GM12878 (cell line): ENCODE measurements at regions not wholly inside any gene's neighbourhood (a gene's known extent, or its start where the extent isn't known, plus 50 kb on each side); places are given as distances from the start of the nearest gene placed in this dataset.

Source experiments
- ATAC-seq: fragments of 200-7000 bp; cut with Tn5 transposase; 3 replicates; pipeline ENCODE4 v1.9.1; 2020; ENCODE audit warnings: mild to moderate bottlenecking, moderate library complexity
- BruUV-seq: library from RNA; stranded (reverse); fragments of 400-500 nt; replicated peaks from 2 replicates; lab custom pipeline; 2021; lab: Mats Ljungman, UMichigan
- CTCF ChIA-PET: fragments of 300-600 bp; sonication (Branson Sonifier 250); formaldehyde crosslinking; extraction: SDS; loops from one replicate; lab custom pipeline; 2021; ENCODE audit warnings: inconsistent platforms; lab: Yijun Ruan, JAX
- POLR2A ChIA-PET: fragments of 350-600 bp; formaldehyde crosslinking; extraction: SDS; loops from one replicate; lab custom pipeline; 2021; ENCODE audit warnings: inconsistent platforms; lab: Charles Lee
- RAD21 ChIA-PET: fragments of 300-600 bp; sonication (Branson Sonifier 250); formaldehyde crosslinking; loops from one replicate; lab custom pipeline; 2023; ENCODE audit warnings: antibody characterized with exemption; ENCODE audit not compliant: unreplicated experiment; lab: Charles Lee
- SMC1A ChIA-PET: fragments of 300-600 bp; sonication (Branson Sonifier 250); formaldehyde crosslinking; loops from one replicate; lab custom pipeline; 2023; ENCODE audit not compliant: unreplicated experiment, uncharacterized antibody; lab: Charles Lee
- DNase-seq: peaks from one replicate; pipeline ENCODE4 v3.0.0-alpha.2; 2011; ENCODE audit warnings: low read depth, low spot score
- FAIRE-seq: peaks from 3 replicates; lab custom pipeline; 2011; peaks lifted over from hg19 to GRCh38; lab: Jason Lieb, UNC
- H2AFZ ChIP-seq: 2 replicates; pipeline ENCODE4 v1.6.0; 2011; ENCODE audit warnings: low read depth, low read length, control low read depth; ENCODE audit not compliant: control insufficient read depth
- H3K27ac ChIP-seq: 2 replicates; pipeline ENCODE4 v1.5.1; 2011; ENCODE audit warnings: control low read depth; ENCODE audit not compliant: control insufficient read depth, insufficient read depth
- H3K27me3 ChIP-seq, 2 experiments: replicated peaks in 1 of 2; 2 replicates each; pipeline versions ENCODE4 v1.6.0 to v1.6.1; 2011; ENCODE audit warnings: low read length in 1 of 2; ENCODE audit not compliant: control insufficient read depth in 2 of 2, insufficient read depth in 2 of 2
- H3K36me3 ChIP-seq, 2 experiments: 2 replicates each; pipeline ENCODE4 v1.5.1; 2011; ENCODE audit warnings: low read length in 1 of 2; ENCODE audit not compliant: control insufficient read depth in 2 of 2, insufficient read depth in 2 of 2
- H3K4me1 ChIP-seq: 2 replicates; pipeline ENCODE4 v1.6.1; 2011; ENCODE audit warnings: mild to moderate bottlenecking, low read length, moderate library complexity, mixed read lengths; ENCODE audit not compliant: control insufficient read depth, insufficient read depth
- H3K4me2 ChIP-seq: 2 replicates; pipeline ENCODE4 v1.6.0; 2011; ENCODE audit warnings: control low read depth; ENCODE audit not compliant: control insufficient read depth, insufficient read depth
- H3K4me3 ChIP-seq: fragments of 200-600 bp; sonication (generic); 2 replicates; pipeline ENCODE4 v1.5.1; 2016
- H3K79me2 ChIP-seq: 2 replicates; pipeline ENCODE4 v1.6.0; 2011; ENCODE audit warnings: low read length; ENCODE audit not compliant: control insufficient read depth, insufficient read depth
- H3K9ac ChIP-seq: 2 replicates; pipeline ENCODE4 v1.8.0; 2011; ENCODE audit warnings: low read length, control low read depth, mixed read lengths; ENCODE audit not compliant: control insufficient read depth, insufficient read depth
- H3K9me3 ChIP-seq: replicated peaks from 3 replicates; pipeline ENCODE4 v1.5.1; 2011; ENCODE audit warnings: mild to moderate bottlenecking, low read length; ENCODE audit not compliant: control insufficient read depth, insufficient read depth
- H4K20me1 ChIP-seq: 2 replicates; pipeline ENCODE4 v1.6.0; 2011; ENCODE audit not compliant: control insufficient read depth, insufficient read depth
- CHD4 ChIP-seq: fragments of 200-600 bp; sonication (generic); IDR thresholded peaks from 2 replicates; pipeline ENCODE4 v1.6.1; 2016; ENCODE audit warnings: mild to moderate bottlenecking
- FOS ChIP-seq: IDR thresholded peaks from 3 replicates; pipeline ENCODE4 v1.6.1; 2011; ENCODE audit warnings: borderline replicate concordance; ENCODE audit not compliant: insufficient read length; ENCODE audit errors: extremely low read depth
- SMC3 ChIP-seq: IDR thresholded peaks from 2 replicates; pipeline ENCODE4 v1.6.1; 2011; ENCODE audit warnings: low read length, improper control_type of control experiment, borderline replicate concordance
- WGBS: methylation state at CpG from one replicate; pipeline ENCODE4 v1.1.6; 2016; ENCODE audit warnings: low lambda C conversion rate; ENCODE audit not compliant: insufficient replicate concordance, insufficient coverage; ENCODE audit errors: missing lambda C conversion rate; 5-methylcytosine and 5-hydroxymethylcytosine counted together
- in situ Hi-C: fragments of 300-500 bp; cut with MboI; formaldehyde crosslinking; loops from 9 replicates; pipeline ENCODE4 v1.14.3; 2018; ENCODE audit warnings: mixed read lengths
- intact Hi-C: fragments of 100-400 bp; cut with micrococcal nuclease; formaldehyde crosslinking; loops from one replicate; pipeline ENCODE4 v1.14.2; 2022; ENCODE audit not compliant: unreplicated experiment
- TF ChIP-seq, protein P1 (sequence below): fragments of 450-650 bp; conservative IDR thresholded peaks from 2 replicates; pipeline ENCODE4 v1.6.1; 2017; ENCODE audit warnings: mild to moderate bottlenecking, moderate library complexity

DNA sequence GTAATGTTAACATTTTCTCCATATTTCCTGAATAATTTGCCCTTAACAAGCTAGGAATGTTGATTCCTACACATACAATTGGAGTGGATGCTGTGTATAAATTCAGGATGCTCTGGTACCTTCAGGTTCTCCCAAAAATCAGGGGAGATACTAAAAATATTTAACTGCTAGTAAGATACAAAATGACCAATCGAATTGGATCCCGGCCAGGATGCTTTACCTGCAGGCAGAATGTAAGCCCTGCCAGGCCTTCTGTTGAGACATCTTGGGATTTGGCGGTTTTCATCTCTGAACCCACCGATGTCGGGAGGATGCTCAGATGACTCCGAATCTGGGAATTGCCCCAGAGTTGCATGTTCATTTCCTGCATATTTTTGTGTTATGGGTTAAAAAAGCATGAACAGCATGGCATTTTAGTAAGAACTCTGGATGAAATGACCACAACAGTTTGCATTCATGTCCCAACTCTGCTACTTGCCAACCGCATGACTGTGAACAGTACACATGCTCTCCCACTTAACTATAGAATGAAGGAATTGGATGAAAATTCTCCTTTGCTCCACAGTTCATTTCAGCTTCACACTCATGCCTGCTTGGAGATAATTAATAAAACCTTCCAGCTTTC is 241.4 kb upstream of the TBL1XR1 start:
- POLR2A ChIA-PET = interaction anchor here (0.7 kb wide), 1 partner anchor 16 kb away, joined by 3 read pairs; no protein-coding TSS in a partner anchor
- no peak for ATAC-seq

More for the DNA sequence above, 241.4 kb upstream of the TBL1XR1 start:
- Histone ChIP-seq H3K27me3 (no peaks in the 10 kb centered on the region), H3K4me3 (no peak overlapping the region), H3K79me2 (no peaks in the 10 kb centered on the region), H3K27ac (no peak overlapping the region), H3K36me3 (no peaks in the 10 kb centered on the region), H3K4me1 (peaks cover 18% of the 10 kb centered on the region), H3K9me3 (no peaks in the 10 kb centered on the region), H3K9ac (no peak overlapping the region), H4K20me1 (no peaks in the 10 kb centered on the region), H2AFZ (no peak overlapping the region), H3K4me2 (no peak overlapping the region)
- FAIRE-seq (no peak), DNase-seq (no peak)
- SMC1A ChIA-PET = interaction anchor here (0.6 to 2.2 kb wide), 2 partner anchors 12 to 19 kb away, joined by 3 to 9 read pairs; no protein-coding TSS in a partner anchor
- RAD21 ChIA-PET = no interaction called here
- BruUV-seq = no TSS peak
- TF ChIP-seq SMC3 = no peak
- TF ChIP-seq, protein P1, sequence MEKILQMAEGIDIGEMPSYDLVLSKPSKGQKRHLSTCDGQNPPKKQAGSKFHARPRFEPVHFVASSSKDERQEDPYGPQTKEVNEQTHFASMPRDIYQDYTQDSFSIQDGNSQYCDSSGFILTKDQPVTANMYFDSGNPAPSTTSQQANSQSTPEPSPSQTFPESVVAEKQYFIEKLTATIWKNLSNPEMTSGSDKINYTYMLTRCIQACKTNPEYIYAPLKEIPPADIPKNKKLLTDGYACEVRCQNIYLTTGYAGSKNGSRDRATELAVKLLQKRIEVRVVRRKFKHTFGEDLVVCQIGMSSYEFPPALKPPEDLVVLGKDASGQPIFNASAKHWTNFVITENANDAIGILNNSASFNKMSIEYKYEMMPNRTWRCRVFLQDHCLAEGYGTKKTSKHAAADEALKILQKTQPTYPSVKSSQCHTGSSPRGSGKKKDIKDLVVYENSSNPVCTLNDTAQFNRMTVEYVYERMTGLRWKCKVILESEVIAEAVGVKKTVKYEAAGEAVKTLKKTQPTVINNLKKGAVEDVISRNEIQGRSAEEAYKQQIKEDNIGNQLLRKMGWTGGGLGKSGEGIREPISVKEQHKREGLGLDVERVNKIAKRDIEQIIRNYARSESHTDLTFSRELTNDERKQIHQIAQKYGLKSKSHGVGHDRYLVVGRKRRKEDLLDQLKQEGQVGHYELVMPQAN = no peak
- TF ChIP-seq FOS = no peak
- TF ChIP-seq CHD4 = no peak
- intact Hi-C loops (no loop called here), in situ Hi-C loops (no loop called here)
- WGBS = 75% methylated on average over 7 of the region's 7 CpGs
- CTCF ChIA-PET = interaction anchor here (0.7 kb wide), 2 partner anchors 9 to 57 kb away, joined by 3 read pairs; no protein-coding TSS in a partner anchor
